Osteocyte (in vitro differentiated cells): ENCODE measurements at regions not wholly inside any gene's neighbourhood (a gene's known extent, or its start where the extent isn't known, plus 50 kb on each side); places are given as distances from the start of the nearest gene placed in this dataset.

Experiments
- DNase-seq: peaks from one replicate; pipeline ENCODE4 v3.0.0; 2021; ENCODE audit warnings: mixed read lengths; ENCODE audit not compliant: unreplicated experiment; ENCODE audit errors: extremely low spot score
- H3K27ac Mint-ChIP-seq: one replicate; pipeline ENCODE4 v1.8.0; 2021; ENCODE audit warnings: mild to moderate bottlenecking, mixed read lengths; ENCODE audit not compliant: unreplicated experiment
- H3K27me3 Mint-ChIP-seq: one replicate; pipeline ENCODE4 v1.8.0; 2021; ENCODE audit warnings: mixed read lengths; ENCODE audit not compliant: unreplicated experiment
- H3K36me3 Mint-ChIP-seq: one replicate; pipeline ENCODE4 v1.8.0; 2021; ENCODE audit warnings: mixed read lengths; ENCODE audit not compliant: unreplicated experiment
- H3K4me1 Mint-ChIP-seq: one replicate; pipeline ENCODE4 v1.8.0; 2021; ENCODE audit warnings: mixed read lengths; ENCODE audit not compliant: unreplicated experiment
- H3K4me3 Mint-ChIP-seq: one replicate; pipeline ENCODE4 v1.8.0; 2021; ENCODE audit warnings: mild to moderate bottlenecking, moderate library complexity, mixed read lengths; ENCODE audit not compliant: unreplicated experiment
- H3K9me3 Mint-ChIP-seq: one replicate; pipeline ENCODE4 v1.8.0; 2021; ENCODE audit warnings: mixed read lengths; ENCODE audit not compliant: unreplicated experiment
- TF ChIP-seq, protein P1 (sequence below): fragments of 200-600 bp; sonication (generic); IDR thresholded peaks from 2 replicates; pipeline ENCODE4 v1.5.0; 2021; ENCODE audit warnings: antibody characterized with exemption, mild to moderate bottlenecking, moderate library complexity

DNA sequence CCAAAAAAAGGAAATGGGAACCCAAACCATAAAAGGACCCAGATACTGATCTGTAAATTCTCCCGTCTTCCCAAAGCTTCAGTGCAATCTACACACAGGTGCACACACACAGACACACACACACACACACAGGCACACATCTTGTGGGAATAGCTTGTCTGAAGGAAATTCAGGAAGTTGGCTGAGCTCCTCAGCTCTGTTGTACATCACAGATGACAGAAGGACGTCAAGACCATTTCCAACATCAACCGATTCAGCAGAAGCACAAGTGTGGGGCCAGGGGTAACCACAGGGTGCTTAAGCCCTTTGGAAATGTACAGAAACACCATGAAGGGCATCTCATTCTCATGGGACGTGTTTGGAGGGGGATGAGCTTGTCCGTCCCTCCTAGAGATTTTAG is 498.1 kb upstream of the PSMD7 start:
- Mint-ChIP-seq H3K27ac (no peak overlapping the region), H3K4me3 (no peak overlapping the region), H3K9me3 (peaks cover 3% of the 10 kb centered on the region), H3K4me1 (no peaks in the 10 kb centered on the region), H3K36me3 (no peaks in the 10 kb centered on the region), H3K27me3 (no peaks in the 10 kb centered on the region)
- TF ChIP-seq, protein P1, sequence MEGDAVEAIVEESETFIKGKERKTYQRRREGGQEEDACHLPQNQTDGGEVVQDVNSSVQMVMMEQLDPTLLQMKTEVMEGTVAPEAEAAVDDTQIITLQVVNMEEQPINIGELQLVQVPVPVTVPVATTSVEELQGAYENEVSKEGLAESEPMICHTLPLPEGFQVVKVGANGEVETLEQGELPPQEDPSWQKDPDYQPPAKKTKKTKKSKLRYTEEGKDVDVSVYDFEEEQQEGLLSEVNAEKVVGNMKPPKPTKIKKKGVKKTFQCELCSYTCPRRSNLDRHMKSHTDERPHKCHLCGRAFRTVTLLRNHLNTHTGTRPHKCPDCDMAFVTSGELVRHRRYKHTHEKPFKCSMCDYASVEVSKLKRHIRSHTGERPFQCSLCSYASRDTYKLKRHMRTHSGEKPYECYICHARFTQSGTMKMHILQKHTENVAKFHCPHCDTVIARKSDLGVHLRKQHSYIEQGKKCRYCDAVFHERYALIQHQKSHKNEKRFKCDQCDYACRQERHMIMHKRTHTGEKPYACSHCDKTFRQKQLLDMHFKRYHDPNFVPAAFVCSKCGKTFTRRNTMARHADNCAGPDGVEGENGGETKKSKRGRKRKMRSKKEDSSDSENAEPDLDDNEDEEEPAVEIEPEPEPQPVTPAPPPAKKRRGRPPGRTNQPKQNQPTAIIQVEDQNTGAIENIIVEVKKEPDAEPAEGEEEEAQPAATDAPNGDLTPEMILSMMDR: no peak
- no peak for DNase-seq

DNA sequence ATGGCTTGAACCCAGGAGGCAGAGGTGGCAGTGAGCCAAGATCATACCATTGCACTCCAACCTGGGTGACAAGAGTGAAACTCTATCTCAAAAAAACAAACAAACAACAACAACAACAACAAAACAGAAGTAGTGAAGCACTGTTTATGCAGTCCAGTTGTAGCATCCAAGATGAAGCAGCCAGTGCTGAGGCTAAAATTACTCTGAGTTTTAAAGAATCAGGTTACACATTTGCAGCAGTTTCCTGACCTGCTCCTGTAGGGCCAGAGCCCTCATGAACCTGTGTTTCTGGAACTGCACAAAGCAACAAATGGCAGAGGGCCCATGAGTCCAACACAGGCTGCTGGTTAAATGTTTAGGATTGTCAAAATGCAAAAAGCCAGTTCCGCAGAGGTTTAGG is 499.5 kb upstream of the PSMD7 start:
- no peak overlapping the region for H3K27ac Mint-ChIP-seq
- H3K27me3 Mint-ChIP-seq: no peaks in the 10 kb centered on the region

DNA sequence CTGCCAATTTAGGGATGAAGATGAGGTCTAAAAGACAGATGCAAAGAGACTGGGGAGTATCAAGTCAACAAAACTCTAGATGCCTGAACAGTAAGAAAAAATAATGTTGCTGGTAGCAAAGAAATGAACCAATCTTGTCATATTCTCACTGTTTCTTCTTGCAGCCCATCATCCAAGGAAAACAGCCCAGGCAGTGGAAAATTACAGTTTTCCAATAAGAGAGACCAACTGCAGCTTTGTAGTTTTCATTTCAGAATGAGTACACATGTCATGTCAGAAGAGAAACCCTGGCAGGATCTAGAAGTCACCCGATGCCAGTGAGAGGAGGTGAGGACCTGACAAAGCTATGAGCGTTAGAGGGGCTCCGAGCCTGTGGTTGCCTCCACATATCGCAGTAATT is 500.4 kb upstream of the PSMD7 start:
- H3K9me3 Mint-ChIP-seq: peaks cover 3% of the 10 kb centered on the region
- no peak for DNase-seq
- no peaks in the 10 kb centered on the region for H3K36me3 Mint-ChIP-seq
- no peaks in the 10 kb centered on the region for H3K27me3 Mint-ChIP-seq
- H3K4me3 Mint-ChIP-seq: no peak overlapping the region
- H3K27ac Mint-ChIP-seq: no peak overlapping the region
- no peaks in the 10 kb centered on the region for H3K4me1 Mint-ChIP-seq
- TF ChIP-seq, protein P1: no peak

More for the DNA sequence above, 499.5 kb upstream of the PSMD7 start:
- peaks cover 3% of the 10 kb centered on the region for H3K9me3 Mint-ChIP-seq
- TF ChIP-seq, protein P1: no peak
- DNase-seq: no peak
- H3K36me3 Mint-ChIP-seq: no peaks in the 10 kb centered on the region
- no peak overlapping the region for H3K4me3 Mint-ChIP-seq
- H3K4me1 Mint-ChIP-seq: no peaks in the 10 kb centered on the region

DNA sequence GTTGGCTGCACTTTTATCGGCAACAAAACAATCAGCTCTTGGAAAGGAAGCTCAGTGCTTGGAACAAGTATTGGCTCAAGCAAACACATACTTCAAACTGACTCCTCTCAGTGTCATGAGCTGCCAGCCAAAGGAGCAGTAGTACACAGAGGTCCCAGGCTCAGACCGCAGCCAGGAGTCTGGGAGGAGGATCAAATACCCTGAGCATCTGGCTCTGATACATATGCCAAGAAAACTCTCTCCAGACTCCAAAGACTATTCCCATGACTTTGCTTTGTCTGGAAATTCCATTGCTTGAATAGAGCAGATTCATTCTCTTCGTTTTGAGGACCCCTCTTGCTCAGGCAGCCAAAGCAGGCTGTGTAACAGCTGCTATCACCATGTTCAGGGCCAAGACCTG is 501.6 kb upstream of the PSMD7 start:
- no peak overlapping the region for H3K27ac Mint-ChIP-seq

DNA sequence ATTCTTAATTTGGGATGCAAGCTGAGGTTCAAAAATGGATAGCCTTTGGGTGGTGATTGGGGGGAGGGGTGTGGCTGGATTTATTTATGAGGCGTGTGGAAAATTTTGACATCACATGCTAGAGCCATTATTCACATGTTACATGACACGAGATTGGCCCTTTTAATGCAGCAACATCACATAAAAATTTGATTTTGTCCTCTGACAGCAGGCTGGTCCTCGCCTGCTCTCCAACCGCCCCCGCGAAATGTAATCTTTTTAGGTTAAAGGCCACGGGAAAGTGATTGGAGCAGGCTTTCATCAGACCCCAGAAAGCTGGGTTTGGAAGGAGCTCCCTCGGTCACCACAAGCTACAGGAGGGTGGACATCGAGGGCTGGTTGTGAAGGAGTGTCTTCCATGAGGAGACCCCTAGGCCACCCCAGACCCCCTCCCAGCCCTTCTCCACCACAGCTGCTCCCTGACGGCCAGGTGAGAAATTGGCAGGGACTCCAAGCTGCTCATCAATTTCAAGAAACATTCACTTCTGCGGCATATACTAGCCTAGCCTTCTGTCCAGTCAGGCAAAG is 502.7 kb upstream of the PSMD7 start:
- peaks cover 3% of the 10 kb centered on the region for H3K9me3 Mint-ChIP-seq
- TF ChIP-seq, protein P1: no peak
- H3K36me3 Mint-ChIP-seq: no peaks in the 10 kb centered on the region
- no peaks in the 10 kb centered on the region for H3K27me3 Mint-ChIP-seq
- H3K4me1 Mint-ChIP-seq: no peaks in the 10 kb centered on the region
- H3K4me3 Mint-ChIP-seq: no peak overlapping the region
- no peak overlapping the region for H3K27ac Mint-ChIP-seq
- DNase-seq: no peak

More for the DNA sequence above, 501.6 kb upstream of the PSMD7 start:
- Mint-ChIP-seq H3K27me3 (no peaks in the 10 kb centered on the region), H3K9me3 (peaks cover 3% of the 10 kb centered on the region), H3K4me3 (no peak overlapping the region), H3K36me3 (no peaks in the 10 kb centered on the region), H3K4me1 (no peaks in the 10 kb centered on the region)
- DNase-seq: no peak
- TF ChIP-seq, protein P1: no peak
